Astrocyte (in vitro differentiated cells and primary cell): ENCODE measurements at regions not wholly inside any gene's neighbourhood (a gene's known extent, or its start where the extent isn't known, plus 50 kb on each side); places are given as distances from the start of the nearest gene placed in this dataset.

Experiments
- CTCF ChIP-seq: IDR thresholded peaks from 2 replicates; pipeline ENCODE4 v1.5.1; 2011; ENCODE audit warnings: low read depth, mild to moderate bottlenecking, inconsistent platforms, low read length, moderate library complexity; ENCODE audit not compliant: insufficient read depth
- EZH2 ChIP-seq: IDR thresholded peaks from 2 replicates; pipeline ENCODE4 v1.6.1; 2012; ENCODE audit warnings: mild to moderate bottlenecking, low read length, inconsistent platforms; ENCODE audit not compliant: insufficient read depth

- TF ChIP-seq CTCF, result no peak
- no peak for TF ChIP-seq EZH2
These were observed 281.4 kb upstream of the MAP3K7 start for GRCh38 chr6:90868256-90868655.
